ENCODE measurements at regions not wholly inside any gene's neighbourhood (a gene's known extent, or its start where the extent isn't known, plus 50 kb on each side); places are given as distances from the start of the nearest gene placed in this dataset.
"Not testable (repeated sequence)": the region's sequence is repeated elsewhere in the genome, so short reads cannot be mapped to it uniquely, and the experiment has no call there.

DNA sequence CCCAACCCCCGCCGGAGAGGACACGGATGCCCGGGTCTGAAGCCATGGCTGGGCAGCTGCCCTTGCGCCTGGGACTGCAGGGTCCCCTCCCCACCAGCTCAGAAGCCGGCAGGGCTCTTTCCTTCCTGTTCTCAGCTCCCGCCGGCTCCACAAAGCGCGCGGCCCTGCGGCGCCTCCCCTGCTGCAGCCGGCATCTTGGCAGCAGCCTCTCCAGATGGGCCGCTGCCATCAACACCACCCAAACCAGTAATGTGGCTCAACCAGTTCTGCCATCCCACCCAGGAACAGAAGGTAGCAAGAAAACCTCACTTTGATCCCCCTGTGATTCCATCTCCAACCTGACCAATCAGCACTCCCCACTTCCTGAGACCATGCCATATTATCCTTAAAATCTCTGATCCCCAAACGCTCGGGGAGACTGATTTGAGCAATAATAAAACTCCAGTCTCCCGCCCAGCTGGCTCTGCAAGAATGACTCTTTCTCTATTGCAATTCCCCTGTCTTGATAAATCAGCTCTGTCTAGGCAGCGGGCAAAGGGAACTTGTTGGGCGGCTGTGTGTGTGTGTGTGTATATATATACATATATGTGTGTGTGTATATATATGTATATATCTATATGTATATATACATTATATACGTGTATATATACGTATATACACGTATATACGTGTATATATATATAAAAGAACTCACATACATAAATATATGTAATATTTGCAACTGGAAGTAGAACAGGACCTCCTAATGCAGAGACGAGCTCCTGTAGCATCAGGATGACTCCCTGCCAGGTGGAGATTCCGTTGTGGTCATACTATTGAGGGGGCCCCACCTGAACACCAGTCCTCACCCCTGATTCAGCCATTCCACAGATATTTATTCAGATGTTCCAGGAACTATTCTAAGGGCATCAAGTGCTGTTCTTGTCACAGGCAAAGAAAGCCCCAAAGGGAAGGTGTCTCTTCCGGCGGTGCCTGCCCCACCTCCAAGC lies 1674.9 kb downstream of the SPATA31A7 start:
- H3K4me3 ChIP-seq (ENCODE audit: low read length), result peak overlapping the region; percentile 33
- not testable (repeated sequence) for DNase-seq (ENCODE audit: low read depth)

DNA sequence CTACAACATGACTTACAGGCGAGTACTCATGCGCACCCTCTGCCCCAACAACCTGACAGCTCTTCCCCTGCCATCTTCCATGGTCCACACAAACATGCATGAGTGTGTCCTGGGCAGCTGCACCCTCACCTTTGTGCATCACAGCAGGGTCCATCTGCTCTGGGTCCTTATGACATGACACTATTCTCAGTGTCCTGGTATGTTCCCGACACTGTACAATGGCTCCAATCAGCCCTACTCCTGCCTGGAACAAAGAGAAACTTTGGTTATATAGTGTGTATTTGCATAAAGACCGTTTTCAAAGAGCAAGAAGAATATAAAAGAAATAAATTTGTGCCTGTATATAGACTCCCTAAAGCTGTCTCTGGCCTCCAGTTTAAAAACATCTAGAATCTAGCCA lies 1679.2 kb downstream of the SPATA31A7 start:
- not testable (repeated sequence) for DNase-seq (ENCODE audit: low read depth); H3K4me3 ChIP-seq (ENCODE audit: low read length)

DNA sequence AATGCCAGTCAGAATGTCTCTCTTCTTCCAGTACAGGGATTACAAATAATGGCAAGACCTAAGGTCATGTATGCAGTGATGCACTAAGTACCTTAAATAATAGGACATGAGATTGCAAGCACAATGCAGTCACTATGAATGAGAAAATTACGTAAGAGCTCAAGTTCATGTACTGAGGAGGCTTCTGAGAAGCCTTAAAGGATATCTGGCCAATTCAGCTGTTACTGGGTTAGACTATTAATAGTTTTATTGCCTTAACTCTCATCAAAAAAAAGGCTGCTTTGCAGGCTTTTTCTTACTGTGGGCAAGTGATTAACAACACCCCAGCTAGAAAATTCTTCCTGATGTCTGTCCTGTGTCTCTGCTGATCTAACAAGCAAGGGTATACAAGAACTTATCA lies 1681.9 kb downstream of the SPATA31A7 start:
- H3K4me3 ChIP-seq (ENCODE audit: low read length), result not testable (repeated sequence)
- DNase-seq (ENCODE audit: low read depth), result peak; percentile 16

DNA sequence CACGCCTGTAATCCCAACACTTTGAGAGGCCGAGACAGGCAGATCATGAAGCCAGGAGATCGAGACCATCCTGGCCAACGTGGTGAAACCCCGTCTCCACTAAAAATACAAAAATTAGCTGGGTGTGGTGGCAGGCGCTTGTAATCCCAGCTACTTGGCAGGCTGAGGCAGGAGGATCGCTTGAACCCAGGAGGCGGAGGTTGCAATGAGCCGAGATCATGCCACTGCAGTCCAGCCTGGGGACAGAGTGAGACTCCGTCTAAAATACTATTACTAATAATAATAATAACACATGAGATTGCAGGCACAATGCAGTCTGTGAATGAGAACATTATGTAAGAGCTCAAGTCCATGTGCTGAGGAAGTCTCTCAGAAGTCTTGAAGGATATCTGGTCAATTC lies 1684.4 kb downstream of the SPATA31A7 start:
- H3K4me3 ChIP-seq (ENCODE audit: low read length); DNase-seq (ENCODE audit: low read depth): not testable (repeated sequence)

DNA sequence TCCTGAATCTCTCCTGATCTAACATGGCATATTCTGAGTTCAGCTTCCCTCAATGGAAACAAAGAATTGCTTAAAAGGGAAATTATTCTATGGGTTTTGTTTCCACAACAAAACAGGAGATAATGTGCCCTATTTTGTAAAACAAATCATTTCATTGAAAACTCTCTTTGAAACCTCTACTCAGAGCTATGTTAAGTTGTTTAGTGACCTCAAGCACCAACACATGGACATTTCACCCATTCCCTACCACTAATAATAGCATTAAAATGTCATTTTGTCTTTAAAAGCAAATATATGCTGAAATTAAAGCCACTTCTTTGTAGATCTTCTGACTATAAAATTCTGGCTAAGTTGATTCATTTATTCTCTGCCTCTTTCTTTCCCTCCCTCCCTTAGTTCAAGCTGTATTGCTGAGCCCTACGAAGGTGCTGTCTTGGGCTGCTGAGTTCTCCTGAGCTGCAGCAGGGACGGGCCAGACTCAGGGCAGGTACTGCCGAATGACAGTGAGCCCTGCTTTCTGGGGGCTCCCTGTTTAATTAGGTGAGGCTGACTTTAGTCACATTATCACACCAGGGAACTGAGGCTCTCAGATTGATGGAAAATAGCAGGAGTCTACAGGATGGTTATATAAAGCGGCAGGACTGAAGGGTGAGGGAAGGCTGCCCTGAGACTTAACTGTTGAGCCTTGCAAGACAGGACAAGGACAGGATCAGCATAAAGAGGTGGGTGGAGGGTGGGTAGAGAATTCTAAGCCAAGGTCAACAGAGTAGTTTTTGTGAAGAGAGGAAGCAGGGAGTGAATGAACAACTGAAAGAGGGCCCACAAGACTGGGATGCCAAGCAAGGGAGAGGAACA lies 1685.1 kb downstream of the SPATA31A7 start:
- H3K4me3 ChIP-seq (ENCODE audit: low read length); DNase-seq (ENCODE audit: low read depth): not testable (repeated sequence)

DNA sequence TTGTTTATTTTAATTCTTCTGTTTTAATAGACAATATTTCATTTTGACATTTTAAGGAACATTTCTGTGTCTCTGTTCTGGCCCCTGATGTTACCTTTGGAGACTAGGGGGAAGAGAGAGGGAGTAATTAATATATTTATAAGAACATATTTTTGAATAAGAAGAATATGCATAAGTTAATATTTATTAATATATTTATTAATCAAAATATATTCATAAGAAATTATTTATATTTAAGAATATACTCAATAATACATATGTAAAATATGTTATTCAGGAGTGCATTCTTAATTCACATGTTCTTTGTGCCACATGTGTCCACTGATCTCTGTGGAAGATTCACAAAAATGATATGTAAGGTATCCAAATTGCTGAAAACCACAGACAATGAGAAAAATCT lies 1687.7 kb downstream of the SPATA31A7 start:
- H3K4me3 ChIP-seq (ENCODE audit: low read length); DNase-seq (ENCODE audit: low read depth): not testable (repeated sequence)

DNA sequence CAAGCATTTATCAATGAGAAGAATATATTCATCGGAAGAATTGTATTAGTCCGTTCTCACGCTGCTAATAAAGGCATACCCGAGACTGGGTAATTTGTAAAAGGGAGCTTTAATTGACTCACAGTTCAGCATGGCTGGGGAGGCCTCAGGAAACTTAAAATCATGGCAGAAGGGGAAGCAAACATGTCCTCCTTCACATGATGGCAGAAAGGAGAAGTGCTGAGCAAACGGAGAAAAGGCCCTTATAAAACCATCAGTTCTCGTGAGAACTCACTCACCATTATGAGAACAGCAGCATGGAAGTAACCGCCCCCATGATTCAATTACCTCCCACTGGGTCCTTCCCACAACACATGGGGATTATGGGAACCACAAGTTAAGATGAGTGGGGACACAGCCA lies 1688.2 kb downstream of the SPATA31A7 start:
- not testable (repeated sequence) for H3K4me3 ChIP-seq (ENCODE audit: low read length); DNase-seq (ENCODE audit: low read depth)

DNA sequence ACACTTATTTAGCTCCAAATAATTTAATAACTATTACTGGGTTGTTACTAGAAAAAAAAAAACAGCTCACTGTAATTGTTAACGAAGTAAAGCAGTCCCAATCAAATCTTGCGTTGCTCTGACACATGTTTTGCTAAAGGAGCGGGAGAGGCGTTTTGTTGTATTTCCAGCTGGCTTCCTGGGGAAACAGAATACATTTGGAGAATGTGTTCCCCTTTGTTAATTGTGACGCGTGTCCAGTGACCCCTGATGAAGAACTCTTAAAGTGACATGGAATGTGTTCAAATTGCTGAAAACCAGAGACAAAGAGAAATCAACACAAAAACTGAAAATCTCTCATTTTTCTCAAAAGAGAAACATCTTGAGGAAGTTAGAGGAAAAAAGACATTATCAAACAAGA lies 1690.6 kb downstream of the SPATA31A7 start:
- H3K4me3 ChIP-seq (ENCODE audit: low read length); DNase-seq (ENCODE audit: low read depth): not testable (repeated sequence)

DNA sequence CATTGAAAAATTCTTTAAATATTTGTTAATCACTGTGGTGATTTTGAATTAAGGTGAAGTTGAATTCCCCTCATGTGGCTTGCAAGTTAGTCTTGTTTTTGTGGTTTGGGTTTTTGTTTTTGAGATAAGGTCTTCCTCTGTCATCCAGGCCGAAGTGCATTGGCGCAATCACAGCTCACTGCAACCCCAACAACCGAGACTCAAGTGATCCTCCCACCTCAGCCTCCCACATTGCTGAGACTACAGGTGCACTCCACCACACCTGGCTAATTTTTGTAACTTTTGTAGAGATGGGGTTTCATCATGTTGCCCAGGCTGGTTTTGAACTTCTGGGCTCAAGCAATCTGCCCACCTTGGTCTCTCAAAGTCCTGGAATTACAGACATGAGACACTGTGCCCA lies 1691.1 kb downstream of the SPATA31A7 start:
- not testable (repeated sequence) for DNase-seq (ENCODE audit: low read depth)

DNA sequence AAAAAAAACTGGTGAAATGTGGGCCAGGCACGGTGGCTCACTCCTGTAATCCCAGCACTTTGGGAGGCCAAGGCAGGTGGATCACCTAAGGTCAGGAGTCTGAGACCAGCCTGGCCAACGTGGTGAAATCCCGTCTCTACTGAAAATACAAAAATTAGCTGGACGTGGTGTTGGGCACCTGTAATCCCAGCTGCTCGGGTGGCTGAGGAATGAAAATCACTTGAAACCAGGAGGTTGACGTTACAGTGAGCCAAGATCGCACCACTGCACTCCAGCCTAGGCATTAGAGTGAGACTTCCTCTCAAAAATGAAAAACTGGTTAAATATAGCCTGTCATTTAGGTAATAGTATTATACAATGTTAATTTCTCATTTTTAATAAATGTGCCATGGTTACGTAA lies 1692.0 kb downstream of the SPATA31A7 start:
- not testable (repeated sequence) for H3K4me3 ChIP-seq (ENCODE audit: low read length); DNase-seq (ENCODE audit: low read depth)

More for the DNA sequence above, 1691.1 kb downstream of the SPATA31A7 start:
- H3K4me3 ChIP-seq (ENCODE audit: low read length), result not testable (repeated sequence)

DNA sequence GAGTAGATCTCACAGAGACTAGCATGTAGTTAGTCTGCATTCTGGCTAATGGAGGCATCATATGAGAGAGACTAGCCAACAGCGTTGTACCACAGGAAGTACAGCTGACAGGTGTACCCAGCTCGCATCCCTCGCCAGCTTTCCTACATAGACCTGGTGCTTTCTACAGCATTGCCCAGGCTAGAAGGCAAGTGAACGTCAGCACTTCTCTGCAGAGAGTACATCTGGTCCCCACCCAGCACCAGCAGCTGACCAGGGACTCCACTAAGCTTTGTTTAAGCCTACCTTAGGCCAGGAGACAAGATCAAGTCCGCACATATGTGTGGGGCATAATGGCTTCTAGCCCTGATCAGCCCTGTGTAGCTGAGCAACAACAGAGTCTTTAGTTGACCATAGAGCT lies 1692.9 kb downstream of the SPATA31A7 start:
- not testable (repeated sequence) for DNase-seq (ENCODE audit: low read depth); H3K4me3 ChIP-seq (ENCODE audit: low read length)

DNA sequence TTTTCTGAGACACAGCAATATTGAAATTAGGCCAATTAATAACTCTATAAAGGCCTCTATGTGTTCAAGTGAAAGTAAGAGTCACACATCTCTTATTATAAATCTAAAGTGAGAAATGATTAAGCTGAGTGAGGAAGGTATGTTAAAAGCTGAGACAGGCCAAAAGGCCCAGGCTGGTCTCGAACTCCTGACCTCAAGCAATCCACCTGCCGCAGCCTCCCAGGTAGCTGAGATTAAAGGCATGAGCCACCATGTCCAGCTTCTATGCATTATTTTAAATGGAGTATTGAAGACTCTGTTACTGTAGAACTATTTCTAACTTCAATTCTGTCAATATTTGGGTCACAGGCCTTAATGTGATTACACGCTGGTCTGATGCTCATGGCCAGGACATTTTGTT lies 1706.9 kb downstream of the SPATA31A7 start:
- not testable (repeated sequence) for DNase-seq (ENCODE audit: low read depth); H3K4me3 ChIP-seq (ENCODE audit: low read length)

DNA sequence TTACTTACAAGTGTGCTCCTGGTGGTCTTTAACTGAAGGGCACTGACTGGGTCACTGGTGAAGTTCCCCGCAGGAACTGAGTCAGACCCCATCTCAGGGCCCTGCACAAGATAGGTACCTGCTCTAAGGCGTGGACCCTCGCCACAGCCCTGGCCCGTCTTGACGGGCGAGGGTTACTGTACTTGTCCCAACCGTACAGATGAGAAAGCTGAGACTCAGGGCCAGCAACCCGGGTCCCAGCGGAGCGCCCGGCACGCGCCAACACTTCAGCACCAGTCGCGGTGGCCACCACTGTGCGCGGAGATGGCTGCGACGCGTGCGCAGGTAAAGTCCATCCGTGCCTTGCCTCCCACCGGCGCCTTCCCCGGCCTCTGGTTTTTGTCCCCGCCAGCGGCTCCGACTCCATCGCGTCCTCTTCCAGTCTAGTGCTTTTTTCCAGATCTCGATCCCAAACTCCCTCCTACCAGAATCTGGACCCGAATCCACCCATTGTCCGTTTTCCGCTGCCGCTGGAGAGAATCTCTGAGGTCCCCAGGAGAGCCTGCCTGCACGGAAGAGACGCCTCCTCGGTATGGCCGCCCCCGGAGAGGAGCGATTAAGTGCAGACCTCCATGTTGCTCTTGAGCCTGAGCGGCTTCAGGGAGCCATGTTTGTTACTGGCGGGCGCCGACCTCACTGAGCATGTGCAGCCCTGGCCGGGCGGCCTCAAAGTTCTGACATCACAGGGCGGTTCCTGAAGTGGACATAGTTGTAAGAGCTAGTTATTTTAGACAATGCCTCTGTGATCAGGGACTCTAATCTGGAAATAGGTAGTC lies 1707.8 kb downstream of the SPATA31A7 start:
- DNase-seq (ENCODE audit: low read depth), result peak; percentile 4
- H3K4me3 ChIP-seq (ENCODE audit: low read length), result peak overlapping the region; percentile 50

DNA sequence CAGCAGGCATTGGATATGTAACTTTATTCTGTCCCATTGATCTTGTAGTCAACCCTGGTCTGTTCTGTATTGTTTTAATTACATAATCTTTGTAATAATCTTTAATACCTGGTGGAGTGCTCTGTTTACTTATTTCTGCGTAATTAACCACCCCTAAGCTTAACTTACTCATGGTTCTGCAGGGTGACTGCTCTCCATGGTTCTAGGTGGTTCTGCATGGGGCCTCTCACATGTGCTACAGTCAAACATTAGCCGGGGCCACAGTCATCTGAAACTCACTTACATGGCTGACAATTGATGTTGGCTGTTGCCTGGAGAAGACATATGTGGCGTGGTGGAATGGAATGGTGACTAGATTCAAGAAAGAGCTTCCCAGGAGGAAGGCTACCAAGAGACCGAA lies 1709.8 kb downstream of the SPATA31A7 start:
- H3K4me3 ChIP-seq (ENCODE audit: low read length), result not testable (repeated sequence)

DNA sequence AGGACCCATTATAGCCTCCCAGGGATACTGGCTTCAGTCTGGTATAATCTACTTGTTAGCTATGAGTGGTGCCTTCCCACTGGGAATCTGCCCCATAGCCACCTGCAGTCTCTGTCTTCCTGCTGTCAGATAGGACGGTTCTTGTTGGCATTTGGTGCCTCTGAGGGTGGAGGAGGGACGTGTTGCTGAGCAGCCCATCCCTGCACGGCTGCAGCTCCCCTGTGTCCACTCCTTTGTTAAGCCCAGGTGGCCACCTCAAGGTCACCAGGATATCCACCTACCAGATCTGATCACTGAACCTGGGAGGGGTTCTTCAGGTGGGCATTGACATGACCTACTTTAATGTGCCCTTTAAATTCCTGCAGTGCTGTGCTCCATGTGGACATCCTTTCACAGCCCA lies 1714.2 kb downstream of the SPATA31A7 start:
- not testable (repeated sequence) for H3K4me3 ChIP-seq (ENCODE audit: low read length)

More for the DNA sequence above, 1709.8 kb downstream of the SPATA31A7 start:
- not testable (repeated sequence) for DNase-seq (ENCODE audit: low read depth)

DNA sequence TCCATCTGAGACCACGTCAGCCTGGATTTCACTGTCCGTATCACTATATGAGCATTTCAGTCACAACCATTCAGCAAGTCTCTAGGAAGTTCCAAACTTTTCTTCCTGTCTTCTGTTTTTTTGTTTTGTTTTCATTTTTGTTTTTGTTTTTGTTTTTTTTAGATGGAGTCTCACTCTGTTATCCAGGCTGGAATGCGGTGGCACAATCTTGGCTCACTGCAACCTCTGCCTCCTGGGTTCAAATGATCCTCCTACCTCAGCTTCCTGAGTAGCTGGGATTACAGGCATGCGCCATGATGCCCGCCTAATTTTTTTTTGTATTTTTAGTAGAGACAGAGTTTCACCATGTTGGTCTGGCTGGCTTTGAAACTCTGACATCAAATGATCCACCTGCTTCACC lies 1715.9 kb downstream of the SPATA31A7 start:
- not testable (repeated sequence) for H3K4me3 ChIP-seq (ENCODE audit: low read length); DNase-seq (ENCODE audit: low read depth)

More for the DNA sequence above, 1714.2 kb downstream of the SPATA31A7 start:
- DNase-seq (ENCODE audit: low read depth), result not testable (repeated sequence)

DNA sequence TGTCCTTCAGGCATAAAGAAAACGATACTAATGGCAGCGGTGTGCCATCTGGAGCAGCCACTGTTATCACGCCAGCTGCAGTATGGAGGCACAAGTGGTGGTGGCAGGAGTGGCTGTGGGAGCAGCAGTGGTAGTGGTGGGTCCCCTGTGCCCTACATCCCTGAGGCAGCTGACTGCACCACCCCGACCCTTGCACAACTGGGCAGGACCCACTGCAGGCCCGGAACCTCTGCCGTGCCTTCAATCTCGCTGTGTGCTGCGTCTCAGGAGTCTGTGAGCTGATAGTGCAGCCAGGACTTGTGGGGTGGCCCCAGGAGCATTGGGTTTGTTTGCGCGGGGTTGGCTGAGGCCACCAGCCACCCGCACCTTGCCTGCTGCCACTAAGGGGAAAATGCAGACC lies 1718.0 kb downstream of the SPATA31A7 start:
- not testable (repeated sequence) for H3K4me3 ChIP-seq (ENCODE audit: low read length); DNase-seq (ENCODE audit: low read depth)

DNA sequence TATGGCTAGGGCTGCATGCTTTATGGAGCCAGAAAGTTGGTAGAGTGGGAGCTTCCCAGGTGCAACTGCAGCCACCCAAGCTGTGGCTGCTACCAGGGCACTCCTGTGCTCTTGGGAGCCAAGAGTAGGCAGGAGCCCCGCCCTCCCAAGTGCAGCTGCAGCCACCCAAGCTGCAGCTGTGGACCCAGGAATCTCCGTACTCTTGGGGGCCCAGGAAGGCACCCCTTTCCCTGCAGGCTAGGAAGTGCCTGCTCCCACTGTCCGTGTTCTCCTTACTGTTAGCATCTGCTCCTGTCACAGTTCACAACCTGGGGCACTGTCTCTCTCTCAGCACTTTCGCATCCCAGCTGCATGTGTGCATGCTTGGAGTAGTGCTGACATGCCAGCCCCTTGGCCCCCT lies 1718.4 kb downstream of the SPATA31A7 start:
- not testable (repeated sequence) for DNase-seq (ENCODE audit: low read depth); H3K4me3 ChIP-seq (ENCODE audit: low read length)

DNA sequence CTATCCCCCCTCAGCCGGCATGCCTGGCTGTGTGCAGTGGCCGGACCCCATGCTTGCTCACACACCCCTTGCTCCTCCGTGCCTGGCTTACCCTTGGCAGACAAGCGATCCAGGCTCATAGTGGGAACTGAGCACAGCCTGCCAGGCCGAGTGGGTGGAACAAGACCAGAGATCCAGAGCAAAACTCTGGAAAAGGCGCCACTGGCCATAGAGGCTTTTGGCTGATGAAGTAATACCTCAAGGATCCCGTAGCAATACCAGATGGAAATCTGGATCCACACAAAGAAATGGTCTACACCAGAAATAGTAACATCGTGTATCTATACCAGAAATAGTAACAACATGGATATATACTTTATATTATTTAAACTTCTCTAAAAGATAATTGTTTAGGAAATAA lies 1719.6 kb downstream of the SPATA31A7 start:
- H3K4me3 ChIP-seq (ENCODE audit: low read length); DNase-seq (ENCODE audit: low read depth): not testable (repeated sequence)
